ENCODE measurements at regions not wholly inside any gene's neighbourhood (a gene's known extent, or its start where the extent isn't known, plus 50 kb on each side); places are given as distances from the start of the nearest gene placed in this dataset.

DNA sequence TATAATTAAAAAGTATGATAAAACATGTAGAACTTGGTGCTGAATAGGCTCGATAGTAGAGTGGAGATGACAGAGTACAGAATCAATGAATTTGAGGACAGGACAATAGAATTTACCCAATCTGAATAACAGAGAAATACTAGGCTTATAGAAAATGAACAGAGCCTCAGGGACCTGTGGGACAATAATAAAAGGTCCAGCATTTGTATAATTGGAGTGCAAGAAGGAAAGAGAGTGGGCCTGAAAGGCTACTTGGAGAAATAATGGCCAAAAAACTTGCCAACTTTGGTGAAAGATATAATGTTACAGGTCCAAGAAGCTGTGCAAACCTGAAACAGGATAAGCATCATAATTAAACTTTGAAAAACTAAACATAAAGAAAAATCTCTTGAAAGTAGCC lies 227.3 kb downstream of the CXCL12 start:
- WGBS, result 97% methylated on average over 1 of the region's 1 CpG
- no peak for DNase-seq (ENCODE audit: extremely low spot score)
- Histone ChIP-seq H3K27me3 (no peaks in the 10 kb centered on the region), H3K9me3 (peaks cover 0 to 11% (median 5%) of the 10 kb centered on the region in 4 donors), H3K36me3 (no peaks in the 10 kb centered on the region), H3K4me3 (no peak overlapping the region), H3K27ac (replicated peaks in 1 of 4) (no peak overlapping the region), H3K4me1 (no peaks in the 10 kb centered on the region)
- intact Hi-C loops (cut with DNase I), result no loop called here
- no peak for TF ChIP-seq POLR2A (IDR thresholded peaks at IDR 0.05; ENCODE audit: low read depth)
- TF ChIP-seq EP300 (IDR thresholded peaks at IDR 0.05), result no peak
- TF ChIP-seq, protein P1, sequence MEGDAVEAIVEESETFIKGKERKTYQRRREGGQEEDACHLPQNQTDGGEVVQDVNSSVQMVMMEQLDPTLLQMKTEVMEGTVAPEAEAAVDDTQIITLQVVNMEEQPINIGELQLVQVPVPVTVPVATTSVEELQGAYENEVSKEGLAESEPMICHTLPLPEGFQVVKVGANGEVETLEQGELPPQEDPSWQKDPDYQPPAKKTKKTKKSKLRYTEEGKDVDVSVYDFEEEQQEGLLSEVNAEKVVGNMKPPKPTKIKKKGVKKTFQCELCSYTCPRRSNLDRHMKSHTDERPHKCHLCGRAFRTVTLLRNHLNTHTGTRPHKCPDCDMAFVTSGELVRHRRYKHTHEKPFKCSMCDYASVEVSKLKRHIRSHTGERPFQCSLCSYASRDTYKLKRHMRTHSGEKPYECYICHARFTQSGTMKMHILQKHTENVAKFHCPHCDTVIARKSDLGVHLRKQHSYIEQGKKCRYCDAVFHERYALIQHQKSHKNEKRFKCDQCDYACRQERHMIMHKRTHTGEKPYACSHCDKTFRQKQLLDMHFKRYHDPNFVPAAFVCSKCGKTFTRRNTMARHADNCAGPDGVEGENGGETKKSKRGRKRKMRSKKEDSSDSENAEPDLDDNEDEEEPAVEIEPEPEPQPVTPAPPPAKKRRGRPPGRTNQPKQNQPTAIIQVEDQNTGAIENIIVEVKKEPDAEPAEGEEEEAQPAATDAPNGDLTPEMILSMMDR (IDR thresholded peaks at IDR 0.05), result no peak
- no peak for TF ChIP-seq POLR2AphosphoS5 (IDR thresholded peaks at IDR 0.05)

DNA sequence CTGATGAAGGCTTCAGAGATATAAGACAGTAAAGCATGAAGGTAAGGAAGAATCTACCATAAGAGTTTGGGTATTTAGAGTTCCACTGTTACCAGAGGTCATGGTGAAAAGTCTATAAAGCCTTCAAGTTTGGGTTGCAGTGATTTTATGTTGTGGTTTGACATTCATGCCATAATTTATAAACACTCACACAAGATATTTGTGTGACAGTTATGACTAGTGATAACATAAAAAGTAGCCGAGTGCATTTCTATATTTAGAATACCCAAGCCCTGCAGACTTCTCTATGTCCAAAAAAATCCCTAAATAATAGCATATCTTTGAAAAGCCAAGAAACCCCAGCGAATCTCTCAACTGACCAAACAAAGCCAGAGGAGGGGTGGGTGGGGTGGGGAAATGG lies 229.9 kb downstream of the CXCL12 start:
- Histone ChIP-seq H3K36me3 (no peaks in the 10 kb centered on the region), H3K27me3 (no peaks in the 10 kb centered on the region), H3K4me1 (no peaks in the 10 kb centered on the region), H3K9me3 (peaks cover 0 to 24% (median 6%) of the 10 kb centered on the region in 4 donors), H3K27ac (replicated peaks in 1 of 4) (no peak overlapping the region), H3K4me3 (no peak overlapping the region)
- DNase-seq (ENCODE audit: extremely low spot score), result no peak
- WGBS, result 40% methylated on average over 2 of the region's 2 CpGs
- TF ChIP-seq POLR2A (IDR thresholded peaks at IDR 0.05; ENCODE audit: low read depth) (no peak), POLR2AphosphoS5 (IDR thresholded peaks at IDR 0.05) (no peak), EP300 (IDR thresholded peaks at IDR 0.05) (no peak)
- TF ChIP-seq, protein P1 (IDR thresholded peaks at IDR 0.05), result no peak
- intact Hi-C loops (cut with DNase I), result no loop called here

DNA sequence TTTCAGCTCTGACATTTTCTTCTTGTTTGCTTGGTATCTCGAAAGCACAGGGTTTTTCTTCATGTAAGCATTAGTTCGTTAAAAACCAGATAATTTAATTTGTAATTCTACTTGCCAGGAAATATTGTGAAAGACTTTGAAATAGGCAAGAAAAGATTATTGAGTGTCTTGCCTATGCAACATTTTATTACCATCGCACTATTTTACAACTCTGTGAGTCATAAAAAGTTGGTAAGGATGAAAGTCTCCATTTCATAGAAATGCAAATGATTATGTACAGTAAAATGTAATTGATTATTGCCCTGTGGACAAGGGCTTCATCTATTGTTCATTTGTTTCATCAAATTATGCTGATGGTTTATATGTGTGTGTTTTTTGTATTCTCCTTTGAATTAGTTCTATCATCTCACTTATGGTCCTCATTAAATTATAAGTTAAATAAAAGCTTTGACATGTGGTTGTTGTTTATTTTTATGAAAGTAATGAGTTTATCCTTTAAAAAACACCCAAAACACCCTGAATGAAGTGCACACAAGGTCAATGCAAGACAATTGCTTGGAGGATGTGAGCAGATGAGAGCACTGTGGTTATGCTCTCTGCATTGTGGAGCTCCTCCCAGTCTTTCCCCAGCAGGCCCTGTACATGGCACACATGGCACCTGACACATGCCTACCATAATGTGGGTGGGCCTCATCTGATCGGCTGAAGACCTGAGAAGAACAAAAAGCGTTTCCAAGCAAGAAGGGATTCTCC lies 230.8 kb downstream of the CXCL12 start:
- 91% methylated on average over 5 of the region's 5 CpGs for WGBS
- no peak for TF ChIP-seq POLR2AphosphoS5 (IDR thresholded peaks at IDR 0.05)
- no peak for TF ChIP-seq EP300 (IDR thresholded peaks at IDR 0.05)
- TF ChIP-seq, protein P1 (IDR thresholded peaks at IDR 0.05), result no peak
- TF ChIP-seq POLR2A (IDR thresholded peaks at IDR 0.05; ENCODE audit: low read depth), result no peak
- Histone ChIP-seq H3K4me1 (no peaks in the 10 kb centered on the region), H3K4me3 (no peak overlapping the region), H3K27me3 (no peaks in the 10 kb centered on the region), H3K36me3 (no peaks in the 10 kb centered on the region), H3K9me3 (peaks cover 0 to 24% (median 6%) of the 10 kb centered on the region in 4 donors), H3K27ac (replicated peaks in 1 of 4) (no peak overlapping the region)
- no peak for DNase-seq (ENCODE audit: extremely low spot score)
- intact Hi-C loops (cut with DNase I), result no loop called here

DNA sequence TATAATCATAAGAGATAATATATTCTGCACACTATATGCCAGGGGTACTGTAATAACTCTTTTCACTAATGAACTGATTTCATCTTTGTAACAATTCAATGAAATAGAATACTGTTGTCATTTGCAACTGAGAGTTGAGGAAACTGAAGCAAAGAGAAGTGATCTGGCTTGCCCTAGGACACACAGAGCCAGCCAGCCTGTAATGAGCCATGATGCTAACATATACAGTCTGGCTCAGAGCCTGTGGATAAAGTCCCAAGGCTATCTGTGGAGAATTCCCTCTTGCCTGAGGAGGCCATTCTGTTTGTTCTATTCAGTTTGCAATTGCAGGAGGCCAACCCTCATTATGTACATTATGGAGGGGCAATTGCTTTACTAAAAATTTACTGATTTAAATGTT lies 241.3 kb downstream of the CXCL12 start:
- Histone ChIP-seq H3K27ac (replicated peaks in 1 of 4) (no peak overlapping the region), H3K4me1 (no peaks in the 10 kb centered on the region), H3K27me3 (no peaks in the 10 kb centered on the region), H3K36me3 (no peaks in the 10 kb centered on the region), H3K4me3 (no peak overlapping the region), H3K9me3 (peaks cover 0 to 7% (median 2%) of the 10 kb centered on the region in 4 donors)
- TF ChIP-seq, protein P1 (IDR thresholded peaks at IDR 0.05), result no peak
- TF ChIP-seq POLR2A (IDR thresholded peaks at IDR 0.05; ENCODE audit: low read depth), result no peak
- TF ChIP-seq POLR2AphosphoS5 (IDR thresholded peaks at IDR 0.05), result no peak
- no peak for TF ChIP-seq EP300 (IDR thresholded peaks at IDR 0.05)
- DNase-seq (ENCODE audit: extremely low spot score), result no peak
- intact Hi-C loops (cut with DNase I), result no loop called here
